ENCODE measurements at regions not wholly inside any gene's neighbourhood (a gene's known extent, or its start where the extent isn't known, plus 50 kb on each side); places are given as distances from the start of the nearest gene placed in this dataset.

DNA sequence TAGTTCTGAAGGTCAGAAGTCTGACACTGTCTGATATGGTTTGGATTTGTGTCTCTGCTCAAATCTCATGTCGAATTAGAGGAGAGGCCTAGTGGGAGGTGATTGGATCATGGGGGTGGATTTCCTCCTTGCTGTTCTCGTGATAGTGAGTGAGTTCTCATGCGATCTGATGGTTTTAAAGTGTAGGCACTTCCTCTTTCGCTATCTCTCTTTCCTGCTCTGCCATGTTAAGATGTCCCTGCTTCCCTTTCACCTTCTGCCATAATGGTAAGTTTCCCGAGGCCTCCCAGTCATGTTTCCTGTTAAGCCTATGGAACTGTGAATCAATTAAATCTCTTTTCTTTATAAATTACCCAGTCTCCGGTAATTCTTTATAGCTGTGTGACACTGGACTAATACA lies 84.1 kb upstream of the TMTC1 start:
- H3K27ac Mint-ChIP-seq, result no peak overlapping the region
- H3K4me3 Mint-ChIP-seq, result no peak overlapping the region
- Histone ChIP-seq H3K27me3 (ENCODE audit: insufficient read depth, low read length, poor library complexity, severe bottlenecking) (no peaks in the 10 kb centered on the region), H3K9me3 (ENCODE audit: low read length) (no peaks in the 10 kb centered on the region), H3K4me3 (ENCODE audit: low read length) (no peak overlapping the region), H3K27ac (ENCODE audit: low read depth, low read length) (no peak overlapping the region), H3K36me3 (ENCODE audit: insufficient read depth, low read length) (no peaks in the 10 kb centered on the region), H3K4me1 (ENCODE audit: insufficient read depth, low read length) (no peaks in the 10 kb centered on the region)
- no peaks in the 10 kb centered on the region for H3K4me1 Mint-ChIP-seq
- peaks cover 0 to 9% (median 3%) of the 10 kb centered on the region in 5 donors for H3K9me3 Mint-ChIP-seq
- ChIA-PET CTCF (no interaction called here), POLR2A (no interaction called here)
- no peak for DNase-seq
- H3K27me3 Mint-ChIP-seq, result no peaks in the 10 kb centered on the region
- no peaks in the 10 kb centered on the region for H3K36me3 Mint-ChIP-seq

GRCh38 chr12:29863665-29864064 lies 79.9 kb upstream of the TMTC1 start:
- H3K9me3 Mint-ChIP-seq, result peaks cover 0 to 5% (median 3%) of the 10 kb centered on the region in 5 donors
- H3K27ac ChIP-seq (ENCODE audit: low read depth, low read length), result no peak overlapping the region
- H3K9me3 ChIP-seq (ENCODE audit: low read length), result no peaks in the 10 kb centered on the region
- H3K27me3 Mint-ChIP-seq, result no peaks in the 10 kb centered on the region
- H3K4me1 Mint-ChIP-seq, result no peaks in the 10 kb centered on the region
- no peaks in the 10 kb centered on the region for H3K4me1 ChIP-seq (ENCODE audit: insufficient read depth, low read length)
- no peak overlapping the region for H3K4me3 Mint-ChIP-seq
- no peaks in the 10 kb centered on the region for H3K27me3 ChIP-seq (ENCODE audit: insufficient read depth, low read length, poor library complexity, severe bottlenecking)
- H3K36me3 ChIP-seq (ENCODE audit: insufficient read depth, low read length), result no peaks in the 10 kb centered on the region
- ChIA-PET POLR2A (no interaction called here), CTCF (no interaction called here)
- H3K36me3 Mint-ChIP-seq, result no peaks in the 10 kb centered on the region
- no peak overlapping the region for H3K4me3 ChIP-seq (ENCODE audit: low read length)
- DNase-seq, result no peak
- H3K27ac Mint-ChIP-seq, result no peak overlapping the region

GRCh38 chr12:29858270-29858786 lies 74.6 kb upstream of the TMTC1 start:
- Mint-ChIP-seq H3K4me1 (no peaks in the 10 kb centered on the region), H3K36me3 (no peaks in the 10 kb centered on the region), H3K27me3 (no peaks in the 10 kb centered on the region), H3K27ac (no peak overlapping the region), H3K4me3 (no peak overlapping the region), H3K9me3 (peaks cover 0 to 11% (median 8%) of the 10 kb centered on the region in 5 donors)
- no peaks in the 10 kb centered on the region for H3K4me1 ChIP-seq (ENCODE audit: insufficient read depth, low read length)
- ChIA-PET CTCF (no interaction called here), POLR2A (no interaction called here)
- DNase-seq, result no peak
- no peaks in the 10 kb centered on the region for H3K36me3 ChIP-seq (ENCODE audit: insufficient read depth, low read length)
- no peak overlapping the region for H3K4me3 ChIP-seq (ENCODE audit: low read length)
- H3K27ac ChIP-seq (ENCODE audit: low read depth, low read length), result no peak overlapping the region
- no peaks in the 10 kb centered on the region for H3K9me3 ChIP-seq (ENCODE audit: low read length)
- no peaks in the 10 kb centered on the region for H3K27me3 ChIP-seq (ENCODE audit: insufficient read depth, low read length, poor library complexity, severe bottlenecking)

DNA sequence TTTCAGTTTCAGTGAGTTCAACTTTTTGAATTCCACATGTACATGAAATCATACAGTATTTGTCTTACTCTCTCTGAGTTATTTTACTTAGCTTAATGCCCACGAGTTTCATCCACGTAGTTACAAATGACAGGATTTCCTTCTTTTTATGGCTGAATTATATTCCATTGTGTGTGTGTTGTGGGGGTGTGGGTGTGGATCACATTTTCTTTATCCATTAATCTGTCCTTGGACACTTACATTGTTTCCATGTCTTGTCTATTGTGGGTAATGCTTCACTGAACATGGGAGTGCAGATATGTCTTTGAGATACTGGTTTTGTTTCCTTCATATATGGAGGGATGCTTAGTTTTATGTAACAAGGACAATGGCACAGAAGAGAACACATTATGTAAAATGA lies 63.5 kb upstream of the TMTC1 start:
- no peak overlapping the region for H3K4me3 ChIP-seq (ENCODE audit: low read length)
- no peaks in the 10 kb centered on the region for H3K9me3 ChIP-seq (ENCODE audit: low read length)
- no peaks in the 10 kb centered on the region for H3K27me3 ChIP-seq (ENCODE audit: insufficient read depth, low read length, poor library complexity, severe bottlenecking)
- H3K27ac ChIP-seq (ENCODE audit: low read depth, low read length), result no peak overlapping the region
- H3K4me1 ChIP-seq (ENCODE audit: insufficient read depth, low read length), result no peaks in the 10 kb centered on the region
- Mint-ChIP-seq H3K9me3 (peaks cover 0 to 12% (median 9%) of the 10 kb centered on the region in 5 donors), H3K27ac (no peak overlapping the region), H3K4me1 (no peaks in the 10 kb centered on the region), H3K36me3 (no peaks in the 10 kb centered on the region), H3K27me3 (peaks cover 0 to 2% of the 10 kb centered on the region in 2 donors), H3K4me3 (no peak overlapping the region)
- no peaks in the 10 kb centered on the region for H3K36me3 ChIP-seq (ENCODE audit: insufficient read depth, low read length)
- CTCF ChIA-PET, result no interaction called here
- DNase-seq, result no peak
- POLR2A ChIA-PET, result no interaction called here

DNA sequence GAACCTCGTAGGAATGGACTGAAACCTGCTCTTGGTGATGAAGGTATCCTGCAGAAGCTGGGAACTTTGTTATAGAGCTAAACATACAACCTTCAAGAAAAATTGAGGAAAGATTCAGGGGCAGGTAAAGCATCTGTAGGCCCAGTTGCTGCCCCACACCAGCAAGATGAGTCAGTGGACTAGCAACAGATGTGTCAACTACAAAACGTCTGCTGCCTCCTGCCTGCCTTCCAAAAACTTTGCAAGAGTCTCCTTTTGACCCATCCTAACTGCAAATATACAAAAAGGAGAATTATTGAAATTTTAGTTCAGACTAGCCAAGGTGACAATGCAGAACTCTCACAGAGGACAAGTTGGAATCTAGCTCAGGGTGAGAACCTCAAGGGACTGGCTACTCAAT lies 60.9 kb upstream of the TMTC1 start:
- CTCF ChIA-PET, result no interaction called here

DNA sequence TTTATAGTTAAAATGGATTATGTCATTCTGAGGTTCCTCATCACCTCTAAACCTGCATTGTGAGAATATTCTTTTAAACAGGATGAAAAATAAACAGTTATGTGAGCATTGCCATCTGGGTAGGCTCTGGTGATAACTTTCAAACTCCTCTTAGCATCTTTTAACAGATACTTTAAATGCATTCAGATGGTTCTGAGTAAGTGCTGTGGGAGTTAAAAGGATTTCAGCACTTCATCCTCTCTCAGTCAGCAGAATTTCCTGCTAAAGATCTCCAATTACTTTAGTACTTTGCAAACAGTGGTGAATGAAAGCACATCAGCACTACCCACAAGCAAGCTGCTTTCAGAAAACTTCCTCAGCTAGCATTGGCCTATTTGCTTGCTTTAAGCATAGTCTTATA lies 59.3 kb upstream of the TMTC1 start:
- Mint-ChIP-seq H3K4me3 (no peak overlapping the region), H3K36me3 (no peaks in the 10 kb centered on the region), H3K27me3 (no peaks in the 10 kb centered on the region), H3K9me3 (peaks cover 8 to 19% (median 15%) of the 10 kb centered on the region in 5 donors), H3K4me1 (no peaks in the 10 kb centered on the region), H3K27ac (no peak overlapping the region)
- ChIA-PET POLR2A (no interaction called here), CTCF (no interaction called here)
- H3K9me3 ChIP-seq (ENCODE audit: low read length), result peaks cover 7% of the 10 kb centered on the region
- H3K36me3 ChIP-seq (ENCODE audit: insufficient read depth, low read length), result no peaks in the 10 kb centered on the region
- H3K27me3 ChIP-seq (ENCODE audit: insufficient read depth, low read length, poor library complexity, severe bottlenecking), result no peaks in the 10 kb centered on the region
- no peak overlapping the region for H3K4me3 ChIP-seq (ENCODE audit: low read length)
- no peak for DNase-seq
- no peak overlapping the region for H3K27ac ChIP-seq (ENCODE audit: low read depth, low read length)
- no peaks in the 10 kb centered on the region for H3K4me1 ChIP-seq (ENCODE audit: insufficient read depth, low read length)

More for the DNA sequence above, 60.9 kb upstream of the TMTC1 start:
- Mint-ChIP-seq H3K27me3 (no peaks in the 10 kb centered on the region), H3K4me3 (no peak overlapping the region), H3K4me1 (no peaks in the 10 kb centered on the region), H3K27ac (no peak overlapping the region), H3K9me3 (peaks cover 1 to 9% (median 5%) of the 10 kb centered on the region in 5 donors), H3K36me3 (no peaks in the 10 kb centered on the region)
- Histone ChIP-seq H3K4me1 (ENCODE audit: insufficient read depth, low read length) (no peaks in the 10 kb centered on the region), H3K27me3 (ENCODE audit: insufficient read depth, low read length, poor library complexity, severe bottlenecking) (no peaks in the 10 kb centered on the region), H3K9me3 (ENCODE audit: low read length) (no peaks in the 10 kb centered on the region), H3K27ac (ENCODE audit: low read depth, low read length) (no peak overlapping the region), H3K4me3 (ENCODE audit: low read length) (no peak overlapping the region), H3K36me3 (ENCODE audit: insufficient read depth, low read length) (no peaks in the 10 kb centered on the region)
- DNase-seq, result no peak
- POLR2A ChIA-PET, result no interaction called here

DNA sequence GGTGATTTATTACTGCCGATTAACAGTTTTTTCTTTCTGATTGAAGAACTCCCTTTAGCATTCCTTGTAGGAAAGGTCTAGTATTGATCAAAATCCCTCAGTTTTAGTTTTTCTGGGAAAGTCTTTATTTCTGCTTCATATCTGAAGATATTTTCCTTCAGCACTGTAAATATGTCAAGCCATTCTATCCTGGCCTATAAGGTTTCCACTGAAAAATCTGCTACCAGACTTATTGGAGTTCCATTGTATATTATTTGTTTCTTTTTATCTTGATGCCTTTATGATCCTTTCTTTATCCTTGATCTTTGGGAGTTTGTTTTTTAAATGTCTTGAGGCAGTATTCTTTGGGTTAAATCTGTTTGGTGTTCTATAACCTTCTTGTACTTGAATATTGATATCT lies 55.0 kb upstream of the TMTC1 start:
- DNase-seq, result no peak
- Mint-ChIP-seq H3K27ac (no peak overlapping the region), H3K9me3 (peaks cover 10 to 36% (median 21%) of the 10 kb centered on the region in 5 donors), H3K4me1 (no peaks in the 10 kb centered on the region), H3K36me3 (no peaks in the 10 kb centered on the region), H3K4me3 (no peak overlapping the region), H3K27me3 (no peaks in the 10 kb centered on the region)
- peaks cover 7% of the 10 kb centered on the region for H3K9me3 ChIP-seq (ENCODE audit: low read length)
- H3K36me3 ChIP-seq (ENCODE audit: insufficient read depth, low read length), result no peaks in the 10 kb centered on the region
- H3K27ac ChIP-seq (ENCODE audit: low read depth, low read length), result no peak overlapping the region
- CTCF ChIA-PET, result no interaction called here
- H3K27me3 ChIP-seq (ENCODE audit: insufficient read depth, low read length, poor library complexity, severe bottlenecking), result no peaks in the 10 kb centered on the region
- POLR2A ChIA-PET, result no interaction called here
- H3K4me1 ChIP-seq (ENCODE audit: insufficient read depth, low read length), result no peaks in the 10 kb centered on the region
- no peak overlapping the region for H3K4me3 ChIP-seq (ENCODE audit: low read length)
